HG03342 (cell line): ENCODE measurements at regions not wholly inside any gene's neighbourhood (a gene's known extent, or its start where the extent isn't known, plus 50 kb on each side); places are given as distances from the start of the nearest gene placed in this dataset.
"Not testable (repeated sequence)": the region's sequence is repeated elsewhere in the genome, so short reads cannot be mapped to it uniquely, and the experiment has no call there.

Experiments used
- ATAC-seq: cut with Tn5 transposase; IDR thresholded peaks from one replicate; pipeline ENCODE4 v1.9.1; 2021; ENCODE audit warnings: mild to moderate bottlenecking, moderate library complexity; ENCODE audit not compliant: unreplicated experiment

DNA sequence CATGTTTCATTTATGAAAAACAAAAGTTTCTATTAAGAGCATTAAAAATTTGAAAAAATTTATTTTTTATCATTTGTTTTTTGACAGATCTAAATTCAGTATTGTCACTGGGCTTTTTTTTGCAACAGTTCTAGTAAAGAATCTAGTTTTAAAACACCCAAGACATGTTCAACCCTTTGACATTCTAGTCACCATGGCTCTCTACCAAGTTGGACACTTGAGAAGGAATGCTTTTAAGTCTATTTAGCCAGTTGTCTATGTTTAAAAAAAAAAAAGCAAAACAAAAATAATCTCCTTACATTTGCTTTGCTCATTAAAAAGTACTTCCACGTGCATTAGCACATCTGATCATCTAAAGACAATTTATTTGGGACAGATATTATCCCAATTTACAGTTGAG, 417.5 kb downstream of the RSL24D1 start:
- no peak for ATAC-seq

DNA sequence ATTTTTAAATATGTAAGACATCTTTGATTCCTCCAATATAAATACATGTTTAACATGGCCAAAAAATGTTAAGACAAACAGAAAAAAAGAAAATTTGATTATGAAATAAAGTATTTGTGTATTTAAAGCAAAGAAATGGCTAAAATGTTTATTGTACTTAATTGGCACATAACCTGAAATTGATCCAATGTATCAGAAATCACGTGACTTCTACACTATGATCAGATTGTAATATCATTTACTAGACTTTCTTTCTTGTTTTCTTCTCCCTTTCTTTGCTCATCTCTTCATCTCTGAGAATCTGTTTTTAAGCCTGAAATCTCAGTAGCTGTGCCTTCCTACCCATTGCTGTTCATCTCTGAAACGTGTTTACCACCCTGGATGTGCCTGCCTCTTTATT, 420.3 kb downstream of the RSL24D1 start:
- ATAC-seq = no peak

DNA sequence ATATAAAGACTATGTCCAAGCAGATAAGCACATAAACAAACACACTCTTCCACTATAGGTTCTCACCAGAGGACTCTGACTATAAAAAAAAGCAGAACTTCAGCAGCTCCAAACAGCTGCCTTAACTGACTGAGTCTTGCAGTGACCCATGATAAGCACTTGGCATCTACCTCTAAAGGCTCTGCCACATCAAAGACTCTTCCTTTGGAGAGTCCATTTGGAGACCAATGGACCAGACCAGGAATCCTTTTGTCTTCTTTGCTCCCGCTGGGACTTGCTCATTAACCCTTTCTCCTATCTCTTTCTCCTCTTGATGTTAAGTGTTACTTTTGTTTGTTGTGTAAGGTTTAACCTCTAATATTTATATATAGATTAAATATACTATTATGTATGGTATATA, 424.1 kb downstream of the RSL24D1 start:
- no peak for ATAC-seq

DNA sequence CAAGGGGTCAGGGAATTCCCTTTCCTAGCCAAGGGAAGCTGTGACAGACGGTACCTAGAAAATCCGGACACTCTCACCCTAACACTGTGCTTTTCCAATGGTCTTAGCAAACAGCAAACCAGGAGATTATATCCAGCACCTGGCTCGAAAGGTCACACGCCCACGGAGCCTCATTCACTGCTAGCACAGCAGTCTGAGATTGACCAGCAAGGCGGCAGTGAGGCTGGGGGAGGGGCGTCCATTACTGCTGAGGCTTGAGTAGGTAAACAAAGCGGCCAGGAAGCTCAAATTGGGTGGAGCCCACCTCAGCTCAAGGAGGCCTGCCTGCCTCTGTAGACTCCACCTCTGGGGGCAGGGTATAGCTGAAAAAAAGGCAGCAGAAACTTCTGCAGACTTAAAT, 447.3 kb downstream of the RSL24D1 start:
- ATAC-seq = not testable (repeated sequence)

DNA sequence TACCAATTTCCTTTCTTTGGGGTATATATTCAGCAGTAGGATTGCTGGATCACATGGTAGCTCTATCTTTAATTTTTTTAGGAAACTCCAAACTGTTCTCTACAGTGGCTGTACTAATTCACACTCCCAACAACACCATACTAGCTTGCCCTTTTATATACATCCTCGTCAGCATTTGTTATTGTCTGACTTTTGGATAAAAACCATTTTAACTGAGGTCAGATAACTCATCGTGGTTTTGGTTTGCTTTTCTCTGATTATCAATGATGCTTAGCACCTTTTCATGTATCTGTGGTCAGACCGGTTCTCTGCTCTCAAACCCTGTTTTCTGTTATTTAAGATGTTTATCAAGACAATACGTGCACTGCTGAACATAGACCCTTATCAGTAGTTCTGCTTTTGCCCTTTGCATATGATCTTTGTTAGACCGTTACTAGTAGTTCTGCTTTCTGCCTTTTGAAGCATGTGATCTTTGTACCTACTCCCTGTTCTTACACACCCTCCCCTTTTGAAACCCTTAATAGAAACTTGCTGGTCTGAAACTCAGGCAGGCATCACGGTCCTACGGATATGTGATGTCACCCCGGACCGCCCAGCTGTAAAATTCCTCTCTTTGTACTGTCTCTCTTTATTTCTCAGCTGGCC, 474.3 kb downstream of the RSL24D1 start:
- ATAC-seq = no peak

DNA sequence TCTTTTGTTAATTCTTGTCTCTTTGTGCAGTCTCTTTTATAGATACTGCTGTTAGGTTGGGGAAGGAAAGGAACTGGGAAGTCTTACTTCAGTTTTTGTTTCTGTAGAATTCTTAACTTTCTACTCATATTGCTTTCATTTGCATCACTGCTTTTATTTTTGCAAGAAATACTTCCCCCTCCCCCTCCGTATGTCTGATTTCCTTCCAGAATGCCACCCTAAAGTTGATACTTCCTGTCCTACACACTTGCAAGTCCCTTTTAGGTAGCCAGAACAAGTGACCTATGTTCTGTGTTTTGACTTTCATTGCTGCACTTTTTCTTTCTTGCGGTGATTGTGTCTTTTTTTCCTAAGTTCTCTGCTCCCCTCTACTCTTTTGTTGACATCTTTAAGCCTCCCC, 477.4 kb downstream of the RSL24D1 start:
- no peak for ATAC-seq

DNA sequence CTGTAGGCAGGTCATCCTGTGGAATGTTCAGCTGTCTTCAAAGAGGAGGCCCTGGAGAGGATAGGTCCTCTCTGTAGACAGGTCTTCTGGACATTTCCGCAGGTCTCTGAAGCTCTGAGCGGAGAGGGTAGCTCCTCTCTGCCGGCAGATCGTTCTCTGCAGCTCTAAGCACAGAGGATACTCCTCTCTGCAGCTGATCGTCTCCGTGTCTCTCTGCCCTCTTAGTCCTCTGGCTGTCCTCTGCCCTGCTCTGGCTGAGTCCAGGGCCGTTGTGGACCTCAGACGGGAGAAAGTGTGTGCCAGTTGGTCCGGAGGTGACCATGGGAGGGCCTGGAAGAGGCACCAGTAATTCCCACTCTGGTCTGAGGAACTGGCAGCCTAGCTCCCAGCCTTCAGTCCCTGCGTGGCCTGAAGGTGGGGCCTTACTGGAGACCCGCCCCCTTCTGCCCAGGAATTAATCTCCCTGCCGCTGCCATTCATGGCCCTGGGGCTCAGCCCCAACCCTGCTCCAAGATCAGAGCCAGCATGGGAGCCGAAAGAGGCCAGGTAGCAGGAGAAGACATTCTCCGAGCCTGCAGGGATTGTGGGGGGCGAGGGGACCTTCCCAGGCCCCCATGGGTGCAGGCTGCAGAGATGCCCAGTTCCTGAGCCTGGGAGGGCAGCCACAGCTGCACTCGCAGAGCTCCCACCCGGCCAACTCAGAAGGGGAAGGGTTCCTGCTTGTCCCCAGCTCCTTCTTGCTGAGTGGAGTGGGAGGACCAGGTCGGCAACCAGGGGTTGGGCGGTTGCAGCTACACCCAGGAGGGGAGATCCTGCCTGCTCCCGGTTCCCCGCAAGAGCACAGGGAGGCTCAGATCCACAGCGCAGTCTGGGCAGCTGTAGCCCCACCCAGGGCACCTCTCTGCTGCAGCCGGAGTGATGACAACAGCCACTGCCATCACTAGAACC, 488.7 kb downstream of the RSL24D1 start:
- no peak for ATAC-seq

DNA sequence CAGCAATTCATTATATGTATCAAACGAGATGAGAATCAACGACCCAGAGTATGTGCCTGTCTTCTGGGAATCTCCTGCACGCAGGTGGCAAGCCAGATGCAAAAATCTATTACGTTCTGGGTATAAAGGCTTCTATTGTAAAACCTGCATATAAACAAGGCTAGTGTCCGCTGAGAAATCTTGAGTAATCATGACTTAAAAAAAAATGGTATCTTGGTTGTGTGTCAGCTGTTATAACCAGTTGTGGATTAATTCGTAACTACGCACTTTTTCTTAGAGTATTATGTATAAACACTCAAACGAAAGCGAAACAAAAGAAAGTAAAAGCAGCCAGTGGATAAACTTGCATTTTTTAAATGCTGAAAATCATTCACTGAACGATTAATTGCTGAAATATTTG, 509.1 kb downstream of the RSL24D1 start:
- ATAC-seq = no peak
